CD4-positive, CD25-positive, alpha-beta regulatory T cell (primary cell): ENCODE measurements at regions not wholly inside any gene's neighbourhood (a gene's known extent, or its start where the extent isn't known, plus 50 kb on each side); places are given as distances from the start of the nearest gene placed in this dataset.

Experiments used
- ATAC-seq, 2 donors: fragments of 150-1000 bp; cut with Tn5 transposase; one replicate each; pipeline ENCODE4 v1.10.0; 2021; ENCODE audit warnings: low read depth in 2 of 2, moderate number of reproducible peaks in 2 of 2, moderate library complexity in 1 of 2
- DNase-seq, 3 donors: peaks; one replicate each; pipeline versions ENCODE4 v3.0.0 to v3.0.0-alpha.2; 2012 to 2022; ENCODE audit warnings: mixed read lengths in 1 of 3
- H3K27ac ChIP-seq: one replicate; pipeline ENCODE4 v1.7.0; 2013; ENCODE audit warnings: mild to moderate bottlenecking, low read length; ENCODE audit not compliant: insufficient read depth, poor library complexity, severe bottlenecking
- H3K27me3 ChIP-seq: one replicate; pipeline ENCODE4 v1.7.0; 2013; ENCODE audit warnings: low read length; ENCODE audit not compliant: control insufficient read depth, insufficient read depth
- H3K36me3 ChIP-seq: one replicate; pipeline ENCODE4 v1.7.0; 2013; ENCODE audit warnings: mild to moderate bottlenecking, low read length, moderate library complexity; ENCODE audit not compliant: control insufficient read depth, insufficient read depth
- H3K4me1 ChIP-seq: 2 replicates; pipeline ENCODE4 v1.7.0; 2013; ENCODE audit warnings: mild to moderate bottlenecking, low read length; ENCODE audit not compliant: insufficient read depth, control insufficient read depth, poor library complexity, severe bottlenecking
- H3K4me3 ChIP-seq: one replicate; pipeline ENCODE4 v1.7.0; 2013; ENCODE audit warnings: low read depth, mild to moderate bottlenecking, low read length, moderate library complexity
- H3K9me3 ChIP-seq, 2 experiments: 1 replicate in 1 of 2; 2 replicates in 1 of 2; pipeline ENCODE4 v1.7.0; 2013; ENCODE audit warnings: low read length in 2 of 2, mild to moderate bottlenecking in 1 of 2, moderate library complexity in 1 of 2; ENCODE audit not compliant: control insufficient read depth in 2 of 2
- H3K27ac Mint-ChIP-seq, 3 donors: one replicate each; pipeline ENCODE4 v1.8.0; 2020 to 2022; ENCODE audit warnings: mild to moderate bottlenecking in 3 of 3, mixed read lengths in 3 of 3, moderate library complexity in 2 of 3
- H3K27me3 Mint-ChIP-seq: one replicate; pipeline ENCODE4 v1.8.0; 2022; ENCODE audit warnings: mild to moderate bottlenecking, mixed read lengths
- H3K36me3 Mint-ChIP-seq: one replicate; pipeline ENCODE4 v1.8.0; 2020; ENCODE audit warnings: mixed read lengths
- H3K4me1 Mint-ChIP-seq, 4 donors: one replicate each; pipeline ENCODE4 v1.8.0; 2020 to 2022; ENCODE audit warnings: mixed read lengths in 4 of 4, mild to moderate bottlenecking in 1 of 4
- H3K4me3 Mint-ChIP-seq, 4 donors: one replicate each; pipeline ENCODE4 v1.8.0; 2020 to 2022; ENCODE audit warnings: mild to moderate bottlenecking in 4 of 4, mixed read lengths in 4 of 4, moderate library complexity in 3 of 4
- H3K9me3 Mint-ChIP-seq, 7 donors: one replicate each; pipeline ENCODE4 v1.8.0; 2020 to 2022; ENCODE audit warnings: mixed read lengths in 7 of 7, mild to moderate bottlenecking in 3 of 7, moderate library complexity in 2 of 7

DNA sequence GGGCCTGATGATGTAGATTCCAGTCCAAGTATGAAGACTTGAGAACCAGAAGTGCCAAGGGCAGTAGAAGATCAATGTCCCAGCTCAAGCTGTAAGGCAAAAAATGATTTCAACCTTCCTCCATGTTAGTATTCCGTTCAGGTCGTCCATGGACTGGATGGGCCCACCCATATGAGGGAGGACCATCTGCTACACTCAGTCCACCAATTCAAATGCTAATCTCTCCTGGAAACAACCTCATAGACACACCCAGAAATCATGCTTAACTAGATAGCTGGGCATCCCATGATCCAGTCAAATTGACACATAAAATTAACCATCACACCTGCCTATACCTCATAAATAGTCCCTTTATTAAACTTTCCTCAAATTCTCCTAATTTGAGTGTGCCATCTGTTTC lies 73.3 kb upstream of the NFASC start:
- Mint-ChIP-seq H3K36me3 (no peaks in the 10 kb centered on the region), H3K27me3 (peaks cover 15% of the 10 kb centered on the region), H3K27ac (no peak overlapping the region), H3K4me1 (peaks cover 0 to 4% (median 0%) of the 10 kb centered on the region in 4 donors), H3K9me3 (peaks cover 0 to 1% (median 0%) of the 10 kb centered on the region in 7 donors), H3K4me3 (no peak overlapping the region)
- DNase-seq: no peak
- Histone ChIP-seq H3K9me3 (no peaks in the 10 kb centered on the region), H3K27me3 (no peaks in the 10 kb centered on the region), H3K36me3 (no peaks in the 10 kb centered on the region), H3K4me3 (no peak overlapping the region), H3K27ac (no peak overlapping the region), H3K4me1 (no peaks in the 10 kb centered on the region)
- ATAC-seq: no peak

- DNase-seq (no peak), ATAC-seq (no peak)
- no peaks in the 10 kb centered on the region for H3K36me3 Mint-ChIP-seq
- no peaks in the 10 kb centered on the region for H3K27me3 ChIP-seq
- no peak overlapping the region for H3K4me3 Mint-ChIP-seq
- no peak overlapping the region for H3K27ac ChIP-seq
- no peaks in the 10 kb centered on the region for H3K4me1 ChIP-seq
- no peak overlapping the region for H3K27ac Mint-ChIP-seq
- H3K9me3 Mint-ChIP-seq: peaks cover 0 to 1% (median 0%) of the 10 kb centered on the region in 7 donors
- H3K36me3 ChIP-seq: no peaks in the 10 kb centered on the region
- H3K4me1 Mint-ChIP-seq: peaks cover 0 to 8% (median 0%) of the 10 kb centered on the region in 4 donors
- H3K27me3 Mint-ChIP-seq: peaks cover 6% of the 10 kb centered on the region
- no peak overlapping the region for H3K4me3 ChIP-seq
- no peaks in the 10 kb centered on the region for H3K9me3 ChIP-seq
Measured at GRCh38 chr1:204799630-204800029, 71.0 kb upstream of the NFASC start.

GRCh38 chr1:204801211-204801610 lies 69.5 kb upstream of the NFASC start:
- H3K36me3 ChIP-seq: no peaks in the 10 kb centered on the region
- H3K27ac ChIP-seq: no peak overlapping the region
- Mint-ChIP-seq H3K9me3 (peaks cover 0 to 1% (median 0%) of the 10 kb centered on the region in 7 donors), H3K27ac (no peak overlapping the region), H3K27me3 (peaks cover 6% of the 10 kb centered on the region), H3K4me3 (no peak overlapping the region), H3K36me3 (no peaks in the 10 kb centered on the region), H3K4me1 (peaks cover 0 to 8% (median 0%) of the 10 kb centered on the region in 4 donors)
- no peaks in the 10 kb centered on the region for H3K4me1 ChIP-seq
- DNase-seq (no peak), ATAC-seq (no peak)
- H3K27me3 ChIP-seq: no peaks in the 10 kb centered on the region
- no peaks in the 10 kb centered on the region for H3K9me3 ChIP-seq
- H3K4me3 ChIP-seq: no peak overlapping the region

DNA sequence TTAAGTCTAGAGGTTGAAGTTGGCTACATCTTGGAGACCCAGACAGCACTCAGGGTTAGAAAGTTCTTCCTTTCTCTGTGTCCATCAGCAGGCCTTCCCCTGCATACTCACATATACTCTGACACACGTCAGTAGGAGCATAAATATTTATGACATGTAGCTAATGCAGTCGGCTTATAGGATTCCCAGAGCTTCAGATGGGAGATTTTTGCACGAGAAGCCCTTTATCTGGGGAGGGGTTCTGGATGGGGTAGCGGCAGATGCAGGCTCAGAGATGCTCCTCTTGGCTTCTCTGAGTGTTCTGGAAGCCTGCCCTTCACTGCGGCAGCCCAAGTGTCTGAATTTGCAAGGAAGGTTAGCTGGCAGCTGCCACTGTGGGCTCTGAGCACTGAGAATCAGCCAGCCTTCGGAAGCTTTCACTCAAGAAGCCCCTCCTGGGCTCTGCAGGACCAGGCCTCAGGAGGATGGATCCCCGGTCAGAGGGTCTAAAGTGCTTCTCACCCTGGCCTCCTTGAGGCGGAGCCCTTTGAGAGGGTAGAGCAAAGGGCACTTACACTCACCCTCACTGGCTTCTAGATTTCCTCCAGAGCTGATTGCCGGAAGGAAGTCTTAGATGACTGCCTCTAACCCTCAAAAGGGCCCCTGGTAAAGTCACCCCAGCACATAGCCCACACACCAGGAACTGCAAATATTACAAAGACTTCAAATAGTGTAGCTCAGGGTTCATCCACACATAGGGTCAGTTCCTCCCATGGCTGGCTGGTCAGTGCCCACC lies 68.1 kb upstream of the NFASC start:
- H3K27me3 Mint-ChIP-seq: peaks cover 18% of the 10 kb centered on the region
- H3K4me1 ChIP-seq: peaks cover 6% of the 10 kb centered on the region
- no peak overlapping the region for H3K4me3 Mint-ChIP-seq
- ATAC-seq (no peak), DNase-seq (peak in 1 of 3 donors; percentile 19)
- no peaks in the 10 kb centered on the region for H3K27me3 ChIP-seq
- H3K4me3 ChIP-seq: no peak overlapping the region
- H3K27ac ChIP-seq: no peak overlapping the region
- H3K4me1 Mint-ChIP-seq: peaks cover 0 to 18% (median 3%) of the 10 kb centered on the region in 4 donors
- no peaks in the 10 kb centered on the region for H3K36me3 ChIP-seq
- no peaks in the 10 kb centered on the region for H3K9me3 Mint-ChIP-seq
- no peak overlapping the region for H3K27ac Mint-ChIP-seq
- no peaks in the 10 kb centered on the region for H3K36me3 Mint-ChIP-seq
- H3K9me3 ChIP-seq: no peaks in the 10 kb centered on the region

GRCh38 chr1:204803607-204804006 lies 67.1 kb upstream of the NFASC start:
- H3K27ac Mint-ChIP-seq: no peak overlapping the region
- Histone ChIP-seq H3K36me3 (no peaks in the 10 kb centered on the region), H3K27me3 (no peaks in the 10 kb centered on the region), H3K27ac (no peak overlapping the region), H3K4me1 (peaks cover 6% of the 10 kb centered on the region), H3K4me3 (no peak overlapping the region), H3K9me3 (no peaks in the 10 kb centered on the region)
- no peaks in the 10 kb centered on the region for H3K36me3 Mint-ChIP-seq
- H3K27me3 Mint-ChIP-seq: peaks cover 18% of the 10 kb centered on the region
- H3K4me3 Mint-ChIP-seq: no peak overlapping the region
- H3K9me3 Mint-ChIP-seq: no peaks in the 10 kb centered on the region
- no peak for DNase-seq
- no peak for ATAC-seq
- H3K4me1 Mint-ChIP-seq: peaks cover 0 to 18% (median 3%) of the 10 kb centered on the region in 4 donors

GRCh38 chr1:204806943-204807687 lies 63.5 kb upstream of the NFASC start:
- H3K36me3 Mint-ChIP-seq: no peaks in the 10 kb centered on the region
- no peak overlapping the region for H3K27ac ChIP-seq
- peak overlapping the region; percentile 2 to 70 (median 67) for H3K27ac Mint-ChIP-seq
- ATAC-seq (peak; percentile 93 to 96), DNase-seq (peak; percentile 67 to 87 (median 85))
- no peaks in the 10 kb centered on the region for H3K27me3 ChIP-seq
- H3K9me3 Mint-ChIP-seq: no peaks in the 10 kb centered on the region
- peaks cover 6% of the 10 kb centered on the region for H3K4me1 ChIP-seq
- peaks cover 0 to 17% (median 3%) of the 10 kb centered on the region in 4 donors for H3K4me1 Mint-ChIP-seq
- H3K4me3 ChIP-seq: peak overlapping the region; percentile 60
- peaks cover 12% of the 10 kb centered on the region for H3K27me3 Mint-ChIP-seq
- no peaks in the 10 kb centered on the region for H3K36me3 ChIP-seq
- no peaks in the 10 kb centered on the region for H3K9me3 ChIP-seq
- H3K4me3 Mint-ChIP-seq: peak overlapping the region; percentile 55 to 92 (median 78)

DNA sequence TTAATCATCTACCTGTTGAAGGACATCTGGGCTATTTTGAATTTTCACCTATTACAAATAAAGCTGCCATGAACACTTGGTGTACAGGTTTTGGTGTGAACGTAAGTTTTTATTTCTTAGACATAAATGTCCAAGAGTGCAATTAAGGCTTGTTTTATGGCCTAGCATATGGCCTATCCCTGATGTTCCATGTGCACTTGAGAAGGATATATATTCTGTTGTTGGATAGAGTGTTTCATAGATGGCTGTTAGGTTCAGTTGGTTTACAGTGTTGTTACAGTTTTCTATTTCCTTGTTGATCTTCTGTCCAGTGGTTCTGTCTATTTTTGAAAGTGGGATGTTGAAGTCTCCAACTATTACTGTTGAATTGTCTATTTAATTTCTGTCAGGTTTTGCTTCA lies 61.2 kb upstream of the NFASC start:
- H3K36me3 Mint-ChIP-seq: no peaks in the 10 kb centered on the region
- peaks cover 15% of the 10 kb centered on the region for H3K27me3 Mint-ChIP-seq
- peaks cover 0 to 9% (median 3%) of the 10 kb centered on the region in 4 donors for H3K4me1 Mint-ChIP-seq
- Histone ChIP-seq H3K27ac (no peak overlapping the region), H3K27me3 (peaks cover 4% of the 10 kb centered on the region), H3K36me3 (no peaks in the 10 kb centered on the region), H3K4me3 (no peak overlapping the region), H3K4me1 (peaks cover 6% of the 10 kb centered on the region), H3K9me3 (no peaks in the 10 kb centered on the region)
- ATAC-seq (no peak), DNase-seq (no peak)
- no peak overlapping the region for H3K4me3 Mint-ChIP-seq
- no peak overlapping the region for H3K27ac Mint-ChIP-seq
- H3K9me3 Mint-ChIP-seq: no peaks in the 10 kb centered on the region
